ENCODE measurements at regions not wholly inside any gene's neighbourhood (a gene's known extent, or its start where the extent isn't known, plus 50 kb on each side); places are given as distances from the start of the nearest gene placed in this dataset.

GRCh38 chr2:143840601-143841000 is 679.3 kb downstream of the ZEB2 start:
- TF ChIP-seq POLR2A (IDR thresholded peaks at IDR 0.05; ENCODE audit: low read length) (no peak), GATA1 (IDR thresholded peaks at IDR 0.05; ENCODE audit: low read depth, low read length) (no peak)

Measured in erythroblast (primary cell).